K562 (cell line): ENCODE measurements at regions not wholly inside any gene's neighbourhood (a gene's known extent, or its start where the extent isn't known, plus 50 kb on each side); places are given as distances from the start of the nearest gene placed in this dataset.

Experiments used
- ATAC-seq: fragments of 200-7000 bp; cut with Tn5 transposase; 3 replicates; pipeline ENCODE4 v1.9.1; 2020; ENCODE audit warnings: moderate library complexity
- BruUV-seq: library from RNA; stranded (reverse); fragments of 400-500 nt; replicated peaks from 2 replicates; lab custom pipeline; 2021; lab: Mats Ljungman, UMichigan
- CTCF ChIA-PET: fragments of 300-600 bp; formaldehyde crosslinking; extraction: SDS; loops from one replicate; lab custom pipeline; 2021; ENCODE audit warnings: low intra/inter-chr PET ratio; lab: Yijun Ruan, JAX
- POLR2A ChIA-PET: fragments of 300-600, 350-650 bp; sonication (Branson Sonifier 250); formaldehyde crosslinking; extraction: SDS; loops from one replicate; lab custom pipeline; 2021; ENCODE audit warnings: antibody characterized with exemption, inconsistent platforms; lab: Yijun Ruan, JAX
- DNase-seq, 4 experiments: peaks; one replicate each; pipeline versions ENCODE4 v3.0.0 to v3.0.0-alpha.2; 2011 to 2018; ENCODE audit warnings: low spot score in 3 of 4, mixed read lengths in 3 of 4; ENCODE audit errors: extremely low read depth in 1 of 4
- FAIRE-seq: peaks from 2 replicates; lab custom pipeline; 2011; peaks lifted over from hg19 to GRCh38; lab: Jason Lieb, UNC
- H2AFZ ChIP-seq: 2 replicates; pipeline ENCODE4 v1.6.0; 2011; ENCODE audit warnings: low read depth, low read length, control low read depth, inconsistent platforms
- H3K27ac ChIP-seq: fragments of 200-600 bp; 3 replicates; pipeline ENCODE4 v1.8.0; 2011; ENCODE audit warnings: low read depth, mild to moderate bottlenecking, control low read depth, inconsistent platforms, low read length, moderate library complexity, mixed read lengths; ENCODE audit errors: extremely low read depth
- H3K27me3 ChIP-seq, 2 experiments: fragments of 300-600 bp in 1 of 2; 2 replicates in 1 of 2; 3 replicates in 1 of 2; pipeline versions ENCODE4 v1.6.0 to v1.8.0; 2011; ENCODE audit warnings: inconsistent platforms in 2 of 2, low read length in 2 of 2, mild to moderate bottlenecking in 1 of 2, mixed read lengths in 1 of 2, moderate library complexity in 1 of 2; ENCODE audit not compliant: control insufficient read depth in 2 of 2, insufficient read depth in 2 of 2
- H3K36me3 ChIP-seq: fragments of 300-600 bp; 3 replicates; pipeline ENCODE4 v1.8.0; 2011; ENCODE audit warnings: mild to moderate bottlenecking, low read length, inconsistent platforms; ENCODE audit not compliant: control insufficient read depth, insufficient read depth
- H3K4me1 ChIP-seq, 2 experiments: fragments of 200-600 bp in 1 of 2; replicated peaks in 1 of 2; 2 replicates in 1 of 2; 3 replicates in 1 of 2; pipeline versions ENCODE4 v1.5.1 to v1.8.0; 2011; ENCODE audit warnings: inconsistent platforms in 2 of 2, low read length in 2 of 2, mild to moderate bottlenecking in 1 of 2, mixed read lengths in 1 of 2, moderate library complexity in 1 of 2; ENCODE audit not compliant: control insufficient read depth in 2 of 2, insufficient read depth in 2 of 2
- H3K4me2 ChIP-seq: 2 replicates; pipeline ENCODE4 v1.6.1; 2011; ENCODE audit warnings: low read length, control low read depth, inconsistent platforms, mixed read lengths; ENCODE audit not compliant: insufficient read depth
- H3K4me3 ChIP-seq: fragments of 200-600 bp; sonication (generic), shearing (Covaris generic); 2 replicates; pipeline ENCODE4 v1.5.1; 2016; ENCODE audit warnings: control low read depth, inconsistent platforms
- H3K79me2 ChIP-seq: fragments of 200-600 bp; 3 replicates; pipeline ENCODE4 v1.8.0; 2011; ENCODE audit warnings: low read length, inconsistent platforms; ENCODE audit not compliant: control insufficient read depth, insufficient read depth
- H3K9ac ChIP-seq, 2 experiments: 2 replicates each; pipeline versions ENCODE4 v1.6.0 to v1.6.1; 2011; ENCODE audit warnings: low read depth in 2 of 2, low read length in 2 of 2, control low read depth in 1 of 2, inconsistent platforms in 1 of 2, mild to moderate bottlenecking in 1 of 2, mixed read lengths in 1 of 2; ENCODE audit not compliant: insufficient read depth in 1 of 2
- H3K9me1 ChIP-seq: one replicate; pipeline ENCODE4 v1.6.0; 2011; ENCODE audit warnings: inconsistent platforms, mild to moderate bottlenecking, low read length, moderate library complexity; ENCODE audit not compliant: control insufficient read depth, insufficient read depth
- H3K9me3 ChIP-seq: replicated peaks from 2 replicates; pipeline ENCODE4 v1.5.1; 2011; ENCODE audit warnings: low read depth, low read length, inconsistent platforms; ENCODE audit not compliant: control insufficient read depth, insufficient read depth
- H4K20me1 ChIP-seq: replicated peaks from 2 replicates; pipeline ENCODE4 v1.6.1; 2011; ENCODE audit warnings: low read length, inconsistent platforms, mixed read lengths; ENCODE audit not compliant: control insufficient read depth, insufficient read depth
- CAMTA2 ChIP-seq: fragments of 250-450 bp; sonication (Bioruptor Pico); conservative IDR thresholded peaks from 2 replicates; pipeline ENCODE4 v1.5.1; 2022
- CREM ChIP-seq: IDR thresholded peaks from 2 replicates; pipeline ENCODE4 v1.6.1; 2014; ENCODE audit warnings: antibody characterized with exemption, low read depth
- HDGF ChIP-seq: fragments of 450-650 bp; IDR thresholded peaks from 2 replicates; pipeline ENCODE4 v1.6.1; 2016
- HSF4 ChIP-seq: fragments of 250-450 bp; sonication (Bioruptor Pico); IDR thresholded peaks from 2 replicates; pipeline ENCODE4 v2.1.2; 2022; ENCODE audit warnings: mild to moderate bottlenecking, moderate library complexity, borderline replicate concordance
- MAZ ChIP-seq, 2 experiments: fragments of 450-650 bp in 1 of 2; sonication (generic) in 1 of 2; formaldehyde crosslinking; IDR thresholded peaks in 1 of 2; conservative IDR thresholded peaks in 1 of 2; 2 replicates each; pipeline versions ENCODE4 v1.4.0 to v1.5.0; 2020; ENCODE audit warnings: mild to moderate bottlenecking in 1 of 2, missing genetic modification reagents in 1 of 2
- POLR2G ChIP-seq: fragments of 200-400 bp; formaldehyde crosslinking; IDR thresholded peaks from 2 replicates; pipeline ENCODE4 v1.6.1; 2017; ENCODE audit warnings: low read depth, mild to moderate bottlenecking, antibody characterized with exemption, low read length, moderate library complexity
- SRSF1 ChIP-seq: fragments of 200-400 bp; formaldehyde crosslinking; IDR thresholded peaks from 2 replicates; pipeline ENCODE4 v1.6.1; 2017; ENCODE audit warnings: mild to moderate bottlenecking, low read depth, low read length, moderate library complexity
- ZFP36 ChIP-seq: fragments of 150-350 bp; IDR thresholded peaks from 2 replicates; pipeline ENCODE4 v1.6.1; 2018; ENCODE audit warnings: low read length, low read depth; ENCODE audit not compliant: partially characterized antibody
- WGBS: fragments of 100-300 bp; shearing (Covaris generic); methylation state at CpG from one replicate; pipeline ENCODE4 v1.1.6; 2016; ENCODE audit warnings: low coverage, mixed read lengths; ENCODE audit not compliant: insufficient coverage; ENCODE audit errors: missing lambda C conversion rate; 5-methylcytosine and 5-hydroxymethylcytosine counted together
- in situ Hi-C: fragments of 300-500 bp; cut with MboI; formaldehyde crosslinking; loops from 4 replicates; pipeline ENCODE4 v1.15.0; 2018; ENCODE audit warnings: inconsistent platforms, mixed read lengths
- intact Hi-C: fragments of 100-400 bp; cut with micrococcal nuclease; formaldehyde crosslinking; loops from 2 replicates; pipeline ENCODE4 v1.14.2; 2022
- TF ChIP-seq, protein P1 (sequence below): fragments of 450-650 bp; IDR thresholded peaks from 2 replicates; pipeline ENCODE4 v1.6.1; 2016; ENCODE audit warnings: mild to moderate bottlenecking
- TF ChIP-seq, protein P2 (sequence below), 2 experiments: IDR thresholded peaks; 2 replicates each; pipeline ENCODE4 v1.6.1; 2011; ENCODE audit warnings: borderline replicate concordance in 1 of 2, control low read depth in 1 of 2, low read depth in 1 of 2, low read length in 1 of 2, mild to moderate bottlenecking in 1 of 2, mixed read lengths in 1 of 2, moderate library complexity in 1 of 2; ENCODE audit not compliant: insufficient read depth in 1 of 2, insufficient read length in 1 of 2, poor library complexity in 1 of 2, severe bottlenecking in 1 of 2; ENCODE audit errors: extremely low read depth in 1 of 2

GRCh38 chr13:78478183-78478582 is 125.2 kb downstream of the POU4F1 start:
- WGBS: 0% methylated on average over 1 of the region's 1 CpG
- H3K9me3 ChIP-seq: no peaks in the 10 kb centered on the region
- no peak overlapping the region for H2AFZ ChIP-seq
- H3K4me3 ChIP-seq: no peak overlapping the region
- TF ChIP-seq MAZ (CRISPR knock-in tag; conservative IDR thresholded peaks at IDR 0.05 in 1 of 2, IDR thresholded peaks at IDR 0.05 in 1 of 2) (no peak), POLR2G (no peak), CAMTA2 (CRISPR knock-in tag) (no peak), SRSF1 (no peak), CREM (no peak), ZFP36 (no peak), HSF4 (CRISPR knock-in tag) (no peak), HDGF (no peak)
- TF ChIP-seq, protein P1, sequence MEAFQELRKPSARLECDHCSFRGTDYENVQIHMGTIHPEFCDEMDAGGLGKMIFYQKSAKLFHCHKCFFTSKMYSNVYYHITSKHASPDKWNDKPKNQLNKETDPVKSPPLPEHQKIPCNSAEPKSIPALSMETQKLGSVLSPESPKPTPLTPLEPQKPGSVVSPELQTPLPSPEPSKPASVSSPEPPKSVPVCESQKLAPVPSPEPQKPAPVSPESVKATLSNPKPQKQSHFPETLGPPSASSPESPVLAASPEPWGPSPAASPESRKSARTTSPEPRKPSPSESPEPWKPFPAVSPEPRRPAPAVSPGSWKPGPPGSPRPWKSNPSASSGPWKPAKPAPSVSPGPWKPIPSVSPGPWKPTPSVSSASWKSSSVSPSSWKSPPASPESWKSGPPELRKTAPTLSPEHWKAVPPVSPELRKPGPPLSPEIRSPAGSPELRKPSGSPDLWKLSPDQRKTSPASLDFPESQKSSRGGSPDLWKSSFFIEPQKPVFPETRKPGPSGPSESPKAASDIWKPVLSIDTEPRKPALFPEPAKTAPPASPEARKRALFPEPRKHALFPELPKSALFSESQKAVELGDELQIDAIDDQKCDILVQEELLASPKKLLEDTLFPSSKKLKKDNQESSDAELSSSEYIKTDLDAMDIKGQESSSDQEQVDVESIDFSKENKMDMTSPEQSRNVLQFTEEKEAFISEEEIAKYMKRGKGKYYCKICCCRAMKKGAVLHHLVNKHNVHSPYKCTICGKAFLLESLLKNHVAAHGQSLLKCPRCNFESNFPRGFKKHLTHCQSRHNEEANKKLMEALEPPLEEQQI: no peak
- TF ChIP-seq, protein P2, sequence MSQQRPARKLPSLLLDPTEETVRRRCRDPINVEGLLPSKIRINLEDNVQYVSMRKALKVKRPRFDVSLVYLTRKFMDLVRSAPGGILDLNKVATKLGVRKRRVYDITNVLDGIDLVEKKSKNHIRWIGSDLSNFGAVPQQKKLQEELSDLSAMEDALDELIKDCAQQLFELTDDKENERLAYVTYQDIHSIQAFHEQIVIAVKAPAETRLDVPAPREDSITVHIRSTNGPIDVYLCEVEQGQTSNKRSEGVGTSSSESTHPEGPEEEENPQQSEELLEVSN (IDR thresholded peaks at IDR 0.05; ENCODE audit: borderline replicate concordance in 1 of 2, extremely low read depth in 1 of 2, insufficient read depth in 1 of 2, insufficient read length in 1 of 2, low read depth in 1 of 2, low read length in 1 of 2, poor library complexity in 1 of 2, severe bottlenecking in 1 of 2): no peak
- H3K4me1 ChIP-seq: no peaks in the 10 kb centered on the region
- in situ Hi-C loops (no loop called here), intact Hi-C loops (loop anchor here (1.0 kb wide), 1 partner anchor 14 kb away; no protein-coding TSS in a partner anchor)
- no peaks in the 10 kb centered on the region for H3K9me1 ChIP-seq
- DNase-seq (no peak), ATAC-seq (no peak), FAIRE-seq (no peak)
- H3K36me3 ChIP-seq: no peaks in the 10 kb centered on the region
- no peak overlapping the region for H3K27ac ChIP-seq
- no peak overlapping the region for H3K4me2 ChIP-seq
- H3K27me3 ChIP-seq: no peaks in the 10 kb centered on the region
- ChIA-PET CTCF (no interaction called here), POLR2A (no interaction called here)
- no TSS peak for BruUV-seq
- no peaks in the 10 kb centered on the region for H4K20me1 ChIP-seq
- no peaks in the 10 kb centered on the region for H3K79me2 ChIP-seq
- H3K9ac ChIP-seq: no peak overlapping the region
